Tongue (tissue), 1 donor: ENCODE measurements at regions not wholly inside any gene's neighbourhood (a gene's known extent, or its start where the extent isn't known, plus 50 kb on each side); places are given as distances from the start of the nearest gene placed in this dataset.
"Not testable (repeated sequence)": the region's sequence is repeated elsewhere in the genome, so short reads cannot be mapped to it uniquely, and the experiment has no call there.

Experiments
- DNase-seq: peaks from one replicate; pipeline ENCODE4 v3.0.0-alpha.2; 2015

DNA sequence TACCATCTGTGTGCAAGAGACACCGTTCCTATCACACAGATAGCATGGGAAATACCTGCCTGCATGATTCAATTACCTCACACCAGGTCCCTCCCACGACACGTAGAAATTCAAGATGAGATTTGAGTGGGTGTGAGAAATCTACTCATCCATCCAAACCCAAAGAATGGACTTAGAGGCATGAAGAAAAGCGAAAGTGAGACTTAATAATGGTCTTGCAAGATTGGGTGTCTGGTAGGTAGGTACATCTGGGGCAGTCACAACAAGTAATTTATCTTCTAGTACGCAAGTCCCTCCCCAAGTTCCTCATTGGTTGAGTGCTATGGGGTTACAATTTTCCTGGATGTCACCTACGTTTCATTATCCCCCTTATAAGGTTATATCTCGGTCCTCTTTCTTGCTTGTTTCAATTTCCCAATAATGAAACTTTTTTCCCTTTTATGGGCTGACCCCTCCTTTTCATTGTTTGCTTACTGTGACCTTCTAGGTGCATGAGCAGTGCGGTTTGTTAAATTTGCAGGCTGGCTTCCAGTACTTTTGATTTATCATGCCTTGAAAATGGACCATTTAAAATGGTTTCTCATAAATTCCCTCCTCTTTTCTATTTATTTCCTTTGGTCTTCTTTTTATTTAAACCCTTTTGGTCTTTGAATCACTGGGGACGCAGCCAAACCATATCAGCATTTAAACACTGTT is 63.1 kb upstream of the ZNF658 start:
- not testable (repeated sequence) for DNase-seq
